Smooth muscle cell (in vitro differentiated cells): ENCODE measurements at regions not wholly inside any gene's neighbourhood (a gene's known extent, or its start where the extent isn't known, plus 50 kb on each side); places are given as distances from the start of the nearest gene placed in this dataset.

Source experiments
- DNase-seq: peaks from one replicate; lab custom pipeline; 2025; ENCODE audit not compliant: unreplicated experiment; lab: John Stamatoyannopoulos, UW
- H2AFZ ChIP-seq: fragments of 200-600 bp; sonication (generic); 2 replicates; pipeline ENCODE4 v1.6.0; 2016; ENCODE audit warnings: antibody characterized with exemption, low read depth, mild to moderate bottlenecking
- H3F3A ChIP-seq: fragments of 200-600 bp; sonication (generic); 2 replicates; pipeline ENCODE4 v1.6.0; 2017; ENCODE audit warnings: antibody characterized with exemption, low read depth
- H3K27ac ChIP-seq: fragments of 200-600 bp; sonication (generic); 2 replicates; pipeline ENCODE4 v1.5.1; 2016; ENCODE audit warnings: low read depth, mild to moderate bottlenecking
- H3K27me3 ChIP-seq: fragments of 200-600 bp; sonication (generic); 2 replicates; pipeline ENCODE4 v1.6.1; 2016; ENCODE audit warnings: low read depth, mild to moderate bottlenecking
- H3K36me3 ChIP-seq: fragments of 200-600 bp; sonication (generic); 2 replicates; pipeline ENCODE4 v1.5.1; 2016; ENCODE audit warnings: low read depth
- H3K4me1 ChIP-seq: fragments of 200-600 bp; sonication (generic); 2 replicates; pipeline ENCODE4 v1.5.1; 2016; ENCODE audit warnings: low read depth
- H3K4me2 ChIP-seq: fragments of 200-600 bp; sonication (generic); 2 replicates; pipeline ENCODE4 v1.6.0; 2016; ENCODE audit warnings: mild to moderate bottlenecking
- H3K4me3 ChIP-seq: fragments of 200-600 bp; sonication (generic); 2 replicates; pipeline ENCODE4 v1.5.1; 2016; ENCODE audit warnings: mild to moderate bottlenecking
- H3K79me2 ChIP-seq: fragments of 200-600 bp; sonication (generic); 2 replicates; pipeline ENCODE4 v1.6.0; 2016; ENCODE audit warnings: low read depth, mild to moderate bottlenecking
- H3K9ac ChIP-seq: fragments of 200-600 bp; sonication (generic); 2 replicates; pipeline ENCODE4 v1.6.0; 2016; ENCODE audit warnings: low read depth
- H3K9me3 ChIP-seq: fragments of 200-600 bp; sonication (generic); replicated peaks from 2 replicates; pipeline ENCODE4 v1.5.1; 2016; ENCODE audit warnings: low read depth
- H4K20me1 ChIP-seq: fragments of 200-600 bp; sonication (generic); 2 replicates; pipeline ENCODE4 v1.6.0; 2016; ENCODE audit warnings: low read depth
- CTCF ChIP-seq: fragments of 200-600 bp; sonication (generic); IDR thresholded peaks from 2 replicates; pipeline ENCODE4 v1.5.1; 2017; ENCODE audit warnings: borderline replicate concordance, mild to moderate bottlenecking, antibody characterized with exemption; ENCODE audit not compliant: insufficient read depth, poor library complexity, severe bottlenecking
- WGBS: methylation state at CpG from one replicate; pipeline ENCODE4 v1.1.7; 2016; ENCODE audit warnings: low lambda C conversion rate; 5-methylcytosine and 5-hydroxymethylcytosine counted together

- H3F3A ChIP-seq: no peaks in the 10 kb centered on the region
- H3K4me3 ChIP-seq: no peak overlapping the region
- no peak overlapping the region for H3K27ac ChIP-seq
- no peaks in the 10 kb centered on the region for H3K79me2 ChIP-seq
- no peak for DNase-seq
- 87% methylated on average over 8 of the region's 8 CpGs for WGBS
- peaks cover 6% of the 10 kb centered on the region for H3K4me1 ChIP-seq
- no peaks in the 10 kb centered on the region for H3K9me3 ChIP-seq
- no peak for TF ChIP-seq CTCF
- H3K9ac ChIP-seq: no peak overlapping the region
- no peaks in the 10 kb centered on the region for H3K27me3 ChIP-seq
- no peaks in the 10 kb centered on the region for H4K20me1 ChIP-seq
- H3K4me2 ChIP-seq: no peak overlapping the region
- no peaks in the 10 kb centered on the region for H3K36me3 ChIP-seq
- H2AFZ ChIP-seq: no peak overlapping the region
These were observed 528.5 kb downstream of the MATN1 start for GRCh38 chr1:30194741-30195423.

- Histone ChIP-seq H3K9me3 (no peaks in the 10 kb centered on the region), H3K9ac (no peak overlapping the region), H3K4me3 (no peak overlapping the region), H3K4me1 (peaks cover 6% of the 10 kb centered on the region), H3K27ac (no peak overlapping the region), H3F3A (no peaks in the 10 kb centered on the region), H3K36me3 (no peaks in the 10 kb centered on the region), H3K4me2 (no peak overlapping the region), H3K79me2 (no peaks in the 10 kb centered on the region), H4K20me1 (no peaks in the 10 kb centered on the region), H2AFZ (no peak overlapping the region), H3K27me3 (no peaks in the 10 kb centered on the region)
- 89% methylated on average over 6 of the region's 6 CpGs for WGBS
- no peak for TF ChIP-seq CTCF
- no peak for DNase-seq
These were observed 529.3 kb downstream of the MATN1 start for GRCh38 chr1:30194046-30194619.

- no peak overlapping the region for H3K4me3 ChIP-seq
- no peak overlapping the region for H3K4me2 ChIP-seq
- no peaks in the 10 kb centered on the region for H4K20me1 ChIP-seq
- no peaks in the 10 kb centered on the region for H3K27me3 ChIP-seq
- 95% methylated on average over 3 of the region's 3 CpGs for WGBS
- no peaks in the 10 kb centered on the region for H3K36me3 ChIP-seq
- H3K79me2 ChIP-seq: no peaks in the 10 kb centered on the region
- H3F3A ChIP-seq: no peaks in the 10 kb centered on the region
- no peak overlapping the region for H2AFZ ChIP-seq
- no peak overlapping the region for H3K9ac ChIP-seq
- H3K4me1 ChIP-seq: peaks cover 6% of the 10 kb centered on the region
- DNase-seq: no peak
- TF ChIP-seq CTCF: no peak
- no peaks in the 10 kb centered on the region for H3K9me3 ChIP-seq
- no peak overlapping the region for H3K27ac ChIP-seq
These were observed 530.3 kb downstream of the MATN1 start for GRCh38 chr1:30192969-30193630.
